ENCODE measurements at regions not wholly inside any gene's neighbourhood (a gene's known extent, or its start where the extent isn't known, plus 50 kb on each side); places are given as distances from the start of the nearest gene placed in this dataset.

DNA sequence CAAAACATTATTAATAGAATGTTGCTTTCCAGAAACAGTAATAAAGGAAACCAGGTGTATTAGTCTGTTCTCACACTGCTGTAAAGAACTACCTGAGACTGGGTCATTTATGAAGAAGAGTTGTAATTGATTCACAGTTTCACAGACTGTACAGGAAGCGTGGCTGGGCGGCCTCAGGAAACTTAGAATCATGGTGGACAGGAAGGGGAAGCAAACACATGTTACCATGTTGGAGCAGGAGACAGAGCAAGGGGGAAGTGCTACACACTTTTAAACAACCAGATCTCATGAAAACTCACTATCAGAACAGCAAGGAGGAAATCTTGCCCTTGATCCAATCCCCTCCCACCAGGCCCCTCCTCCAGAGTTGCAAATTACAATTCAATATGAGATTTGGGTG lies 815.8 kb downstream of the TRIML1 start:
- Histone ChIP-seq H3K4me2 (no peak overlapping the region), H3K36me3 (ENCODE audit: insufficient read depth) (no peaks in the 10 kb centered on the region), H4K20me1 (ENCODE audit: insufficient read depth) (no peaks in the 10 kb centered on the region), H3K79me2 (ENCODE audit: insufficient read depth, low read depth) (no peaks in the 10 kb centered on the region), H3K4me1 (ENCODE audit: low read depth, poor library complexity, severe bottlenecking) (no peaks in the 10 kb centered on the region), H3K27ac (no peak overlapping the region), H3K9ac (no peak overlapping the region), H3K4me3 (IDR thresholded peaks at IDR 0.05; ENCODE audit: insufficient read depth, low read depth, low read length) (no peak overlapping the region), H2AFZ (ENCODE audit: low read depth) (no peak overlapping the region), H3K27me3 (ENCODE audit: insufficient read depth, low read depth) (no peaks in the 10 kb centered on the region)
- TF ChIP-seq, protein P1, sequence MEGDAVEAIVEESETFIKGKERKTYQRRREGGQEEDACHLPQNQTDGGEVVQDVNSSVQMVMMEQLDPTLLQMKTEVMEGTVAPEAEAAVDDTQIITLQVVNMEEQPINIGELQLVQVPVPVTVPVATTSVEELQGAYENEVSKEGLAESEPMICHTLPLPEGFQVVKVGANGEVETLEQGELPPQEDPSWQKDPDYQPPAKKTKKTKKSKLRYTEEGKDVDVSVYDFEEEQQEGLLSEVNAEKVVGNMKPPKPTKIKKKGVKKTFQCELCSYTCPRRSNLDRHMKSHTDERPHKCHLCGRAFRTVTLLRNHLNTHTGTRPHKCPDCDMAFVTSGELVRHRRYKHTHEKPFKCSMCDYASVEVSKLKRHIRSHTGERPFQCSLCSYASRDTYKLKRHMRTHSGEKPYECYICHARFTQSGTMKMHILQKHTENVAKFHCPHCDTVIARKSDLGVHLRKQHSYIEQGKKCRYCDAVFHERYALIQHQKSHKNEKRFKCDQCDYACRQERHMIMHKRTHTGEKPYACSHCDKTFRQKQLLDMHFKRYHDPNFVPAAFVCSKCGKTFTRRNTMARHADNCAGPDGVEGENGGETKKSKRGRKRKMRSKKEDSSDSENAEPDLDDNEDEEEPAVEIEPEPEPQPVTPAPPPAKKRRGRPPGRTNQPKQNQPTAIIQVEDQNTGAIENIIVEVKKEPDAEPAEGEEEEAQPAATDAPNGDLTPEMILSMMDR (conservative IDR thresholded peaks at IDR 0.05; ENCODE audit: low read depth, low read length) = no peak

- H2AFZ ChIP-seq (ENCODE audit: low read depth) = no peak overlapping the region
- H3K4me2 ChIP-seq = no peak overlapping the region
- H3K27me3 ChIP-seq (ENCODE audit: insufficient read depth, low read depth) = no peaks in the 10 kb centered on the region
- no peaks in the 10 kb centered on the region for H3K36me3 ChIP-seq (ENCODE audit: insufficient read depth)
- H3K4me3 ChIP-seq (IDR thresholded peaks at IDR 0.05; ENCODE audit: insufficient read depth, low read depth, low read length) = no peak overlapping the region
- no peak overlapping the region for H3K9ac ChIP-seq
- H3K27ac ChIP-seq = no peak overlapping the region
- H3K4me1 ChIP-seq (ENCODE audit: low read depth, poor library complexity, severe bottlenecking) = no peaks in the 10 kb centered on the region
- TF ChIP-seq, protein P1 (conservative IDR thresholded peaks at IDR 0.05; ENCODE audit: low read depth, low read length) = no peak
- no peaks in the 10 kb centered on the region for H4K20me1 ChIP-seq (ENCODE audit: insufficient read depth)
- no peaks in the 10 kb centered on the region for H3K79me2 ChIP-seq (ENCODE audit: insufficient read depth, low read depth)
Measured at GRCh38 chr4:188956566-188956965, 817.3 kb downstream of the TRIML1 start.

DNA sequence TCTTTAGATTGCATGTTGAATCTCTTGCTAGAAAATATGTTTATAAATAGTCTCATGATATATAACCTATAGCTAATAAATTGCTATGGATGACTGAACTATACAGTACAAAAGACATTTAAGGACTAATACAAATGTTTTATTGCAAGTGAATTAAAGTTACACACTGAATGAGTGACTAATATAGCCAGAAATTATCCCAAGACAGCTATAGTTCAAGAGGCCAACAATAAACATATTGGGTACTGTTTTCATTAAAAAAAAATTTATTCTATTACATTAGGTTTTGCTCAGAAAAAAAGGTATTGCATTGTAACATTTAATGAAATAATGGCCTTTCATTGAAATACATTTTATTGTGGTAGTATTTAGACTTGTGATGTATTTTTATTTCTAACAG lies 819.1 kb downstream of the TRIML1 start:
- no peaks in the 10 kb centered on the region for H3K36me3 ChIP-seq (ENCODE audit: insufficient read depth)
- H4K20me1 ChIP-seq (ENCODE audit: insufficient read depth) = no peaks in the 10 kb centered on the region
- no peaks in the 10 kb centered on the region for H3K27me3 ChIP-seq (ENCODE audit: insufficient read depth, low read depth)
- no peaks in the 10 kb centered on the region for H3K79me2 ChIP-seq (ENCODE audit: insufficient read depth, low read depth)
- no peak overlapping the region for H3K4me3 ChIP-seq (IDR thresholded peaks at IDR 0.05; ENCODE audit: insufficient read depth, low read depth, low read length)
- no peak overlapping the region for H3K9ac ChIP-seq
- no peak overlapping the region for H3K27ac ChIP-seq
- H3K4me1 ChIP-seq (ENCODE audit: low read depth, poor library complexity, severe bottlenecking) = no peaks in the 10 kb centered on the region
- TF ChIP-seq, protein P1 (conservative IDR thresholded peaks at IDR 0.05; ENCODE audit: low read depth, low read length) = no peak
- H3K4me2 ChIP-seq = no peak overlapping the region
- H2AFZ ChIP-seq (ENCODE audit: low read depth) = no peak overlapping the region

GRCh38 chr4:188959424-188959823 lies 820.2 kb downstream of the TRIML1 start:
- no peaks in the 10 kb centered on the region for H3K36me3 ChIP-seq (ENCODE audit: insufficient read depth)
- no peaks in the 10 kb centered on the region for H3K79me2 ChIP-seq (ENCODE audit: insufficient read depth, low read depth)
- H3K4me3 ChIP-seq (IDR thresholded peaks at IDR 0.05; ENCODE audit: insufficient read depth, low read depth, low read length) = no peak overlapping the region
- no peaks in the 10 kb centered on the region for H4K20me1 ChIP-seq (ENCODE audit: insufficient read depth)
- H3K4me2 ChIP-seq = no peak overlapping the region
- H3K27ac ChIP-seq = no peak overlapping the region
- H3K27me3 ChIP-seq (ENCODE audit: insufficient read depth, low read depth) = no peaks in the 10 kb centered on the region
- H3K9ac ChIP-seq = no peak overlapping the region
- TF ChIP-seq, protein P1 (conservative IDR thresholded peaks at IDR 0.05; ENCODE audit: low read depth, low read length) = no peak
- H3K4me1 ChIP-seq (ENCODE audit: low read depth, poor library complexity, severe bottlenecking) = no peaks in the 10 kb centered on the region
- no peak overlapping the region for H2AFZ ChIP-seq (ENCODE audit: low read depth)
